CD14-positive monocyte (primary cell): ENCODE measurements at regions not wholly inside any gene's neighbourhood (a gene's known extent, or its start where the extent isn't known, plus 50 kb on each side); places are given as distances from the start of the nearest gene placed in this dataset.

Experiments used
- DNase-seq, 3 donors: peaks; one replicate each; pipeline ENCODE4 v3.0.0-alpha.2; 2011 to 2022
- H2AFZ ChIP-seq: 2 replicates; pipeline ENCODE4 v1.6.0; 2012; ENCODE audit warnings: mild to moderate bottlenecking, low read depth, low read length, inconsistent platforms; ENCODE audit not compliant: insufficient read depth, poor library complexity, severe bottlenecking
- H3K27ac ChIP-seq, 2 donors: 1 replicate in 1 of 2; 2 replicates in 1 of 2; pipeline ENCODE4 v1.5.1; 2012 to 2013; ENCODE audit warnings: low read length in 2 of 2, control low read depth in 1 of 2, inconsistent platforms in 1 of 2, low read depth in 1 of 2, mild to moderate bottlenecking in 1 of 2
- H3K27me3 ChIP-seq, 2 donors: one replicate each; pipeline versions ENCODE4 v1.6.0 to v1.6.1; 2011 to 2013; ENCODE audit warnings: low read length in 2 of 2; ENCODE audit not compliant: control insufficient read depth in 2 of 2, insufficient read depth in 2 of 2
- H3K36me3 ChIP-seq, 2 donors: replicated peaks in 1 of 2; 1 replicate in 1 of 2; 2 replicates in 1 of 2; pipeline versions ENCODE4 v1.5.1 to v1.6.1; 2012 to 2013; ENCODE audit warnings: low read length in 2 of 2, control low read depth in 1 of 2, inconsistent platforms in 1 of 2, mild to moderate bottlenecking in 1 of 2; ENCODE audit not compliant: insufficient read depth in 2 of 2, control insufficient read depth in 1 of 2
- H3K4me1 ChIP-seq, 2 donors: 1 replicate in 1 of 2; 2 replicates in 1 of 2; pipeline versions ENCODE4 v1.5.1 to v1.6.1; 2012 to 2013; ENCODE audit warnings: low read length in 2 of 2, control low read depth in 1 of 2, inconsistent platforms in 1 of 2, mild to moderate bottlenecking in 1 of 2, moderate library complexity in 1 of 2; ENCODE audit not compliant: insufficient read depth in 2 of 2, control insufficient read depth in 1 of 2
- H3K4me2 ChIP-seq: replicated peaks from 2 replicates; pipeline ENCODE3; 2012; ENCODE audit warnings: low read length, moderate library complexity, mild to moderate bottlenecking; ENCODE audit not compliant: poor library complexity, severe bottlenecking; ENCODE audit errors: extremely low read depth
- H3K4me3 ChIP-seq, 3 experiments: fragments of 200-600 bp in 1 of 3; sonication (generic) in 1 of 3; replicated peaks in 1 of 3; 1 replicate in 2 of 3; 2 replicates in 1 of 3; pipeline ENCODE4 v1.5.1; 2011 to 2013; ENCODE audit warnings: low read length in 3 of 3, mild to moderate bottlenecking in 3 of 3, control low read depth in 2 of 3, low read depth in 2 of 3, inconsistent platforms in 1 of 3, moderate library complexity in 1 of 3
- H3K79me2 ChIP-seq: 2 replicates; pipeline ENCODE4 v1.6.0; 2012; ENCODE audit warnings: mild to moderate bottlenecking, control low read depth, inconsistent platforms, low read length, moderate library complexity; ENCODE audit not compliant: insufficient read depth
- H3K9ac ChIP-seq: 2 replicates; pipeline ENCODE4 v1.6.0; 2017; ENCODE audit warnings: low read length, mild to moderate bottlenecking; ENCODE audit not compliant: insufficient read depth, poor library complexity, severe bottlenecking
- H3K9me3 ChIP-seq, 2 donors: replicated peaks in 1 of 2; 1 replicate in 1 of 2; 2 replicates in 1 of 2; pipeline versions ENCODE4 v1.5.1 to v1.6.1; 2012 to 2013; ENCODE audit warnings: low read length in 2 of 2, control low read depth in 1 of 2; ENCODE audit not compliant: control insufficient read depth in 1 of 2, insufficient read depth in 1 of 2
- H4K20me1 ChIP-seq: 2 replicates; pipeline ENCODE4 v1.6.0; 2012; ENCODE audit warnings: mild to moderate bottlenecking, low read length, control low read depth, moderate library complexity; ENCODE audit not compliant: insufficient read depth
- H3K27ac Mint-ChIP-seq, 7 donors: one replicate each; pipeline ENCODE4 v1.8.0; 2020; ENCODE audit warnings: mild to moderate bottlenecking in 7 of 7, mixed read lengths in 7 of 7, moderate library complexity in 6 of 7, inconsistent platforms in 2 of 7
- H3K27me3 Mint-ChIP-seq, 3 donors: one replicate each; pipeline ENCODE4 v1.8.0; 2021 to 2022; ENCODE audit warnings: low read depth in 3 of 3, mild to moderate bottlenecking in 3 of 3, mixed read lengths in 3 of 3, moderate library complexity in 3 of 3, inconsistent platforms in 1 of 3
- H3K36me3 Mint-ChIP-seq, 2 donors: one replicate each; pipeline ENCODE4 v1.8.0; 2020; ENCODE audit warnings: mixed read lengths in 2 of 2, inconsistent platforms in 1 of 2, mild to moderate bottlenecking in 1 of 2
- H3K4me1 Mint-ChIP-seq: one replicate; pipeline ENCODE4 v1.8.0; 2020; ENCODE audit warnings: mild to moderate bottlenecking, mixed read lengths
- H3K4me3 Mint-ChIP-seq, 2 donors: one replicate each; pipeline ENCODE4 v1.8.0; 2020; ENCODE audit warnings: mild to moderate bottlenecking in 2 of 2, mixed read lengths in 2 of 2, moderate library complexity in 1 of 2
- H3K9me3 Mint-ChIP-seq, 7 donors: one replicate each; pipeline ENCODE4 v1.8.0; 2020 to 2022; ENCODE audit warnings: mixed read lengths in 7 of 7, mild to moderate bottlenecking in 6 of 7, moderate library complexity in 6 of 7, inconsistent platforms in 2 of 7
- WGBS: methylation state at CpG from one replicate; pipeline ENCODE4 v1.1.5; 2013; ENCODE audit warnings: missing lambda C conversion rate; ENCODE audit not compliant: insufficient coverage; 5-methylcytosine and 5-hydroxymethylcytosine counted together
- intact Hi-C, 2 donors: fragments of 100-400 bp; cut with micrococcal nuclease; formaldehyde crosslinking; loops; one replicate each; pipeline versions ENCODE4 v1.15.0 to v1.15.1; 2023
- TF ChIP-seq, protein P1 (sequence below): fragments of 200-600 bp; IDR thresholded peaks from one replicate; pipeline ENCODE4 v1.8.0; 2022; ENCODE audit warnings: antibody characterized with exemption, mild to moderate bottlenecking

DNA sequence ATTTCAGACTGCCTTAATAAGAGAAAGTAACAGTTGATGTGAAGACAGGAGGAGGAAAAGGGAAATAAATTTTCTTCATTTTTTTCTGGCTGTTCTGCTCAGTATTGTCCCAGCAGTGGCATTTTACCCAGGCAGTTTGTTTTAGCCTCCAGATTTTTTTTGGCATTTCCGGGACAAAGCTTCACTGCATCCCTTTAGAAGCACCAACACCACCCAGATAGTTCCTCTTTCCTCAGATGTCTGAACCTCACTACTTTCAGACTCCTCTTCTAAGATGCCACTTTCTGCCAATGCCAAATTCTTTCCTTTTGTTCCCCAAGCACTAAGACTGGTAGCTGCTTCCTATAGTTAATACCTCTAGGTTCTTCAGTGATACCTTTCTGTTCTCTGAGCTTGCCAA lies 480.1 kb upstream of the SLC10A2 start:
- H3K4me3 ChIP-seq = no peak overlapping the region
- H3K27me3 ChIP-seq = no peaks in the 10 kb centered on the region
- DNase-seq = no peak
- Mint-ChIP-seq H3K9me3 (peaks cover 5 to 18% (median 8%) of the 10 kb centered on the region in 7 donors), H3K4me1 (no peaks in the 10 kb centered on the region), H3K36me3 (no peaks in the 10 kb centered on the region), H3K27me3 (no peaks in the 10 kb centered on the region), H3K4me3 (no peak overlapping the region), H3K27ac (no peak overlapping the region)
- no peak overlapping the region for H3K9ac ChIP-seq
- no peak overlapping the region for H3K4me2 ChIP-seq
- no peak overlapping the region for H3K27ac ChIP-seq
- H3K79me2 ChIP-seq = no peaks in the 10 kb centered on the region
- H3K4me1 ChIP-seq = no peaks in the 10 kb centered on the region
- peaks cover 8 to 17% of the 10 kb centered on the region in 2 donors for H3K9me3 ChIP-seq
- WGBS = 0% methylated on average over 1 of the region's 1 CpG
- intact Hi-C loops = no loop called here
- H2AFZ ChIP-seq = no peak overlapping the region
- no peaks in the 10 kb centered on the region for H3K36me3 ChIP-seq
- H4K20me1 ChIP-seq = no peaks in the 10 kb centered on the region
- TF ChIP-seq, protein P1, sequence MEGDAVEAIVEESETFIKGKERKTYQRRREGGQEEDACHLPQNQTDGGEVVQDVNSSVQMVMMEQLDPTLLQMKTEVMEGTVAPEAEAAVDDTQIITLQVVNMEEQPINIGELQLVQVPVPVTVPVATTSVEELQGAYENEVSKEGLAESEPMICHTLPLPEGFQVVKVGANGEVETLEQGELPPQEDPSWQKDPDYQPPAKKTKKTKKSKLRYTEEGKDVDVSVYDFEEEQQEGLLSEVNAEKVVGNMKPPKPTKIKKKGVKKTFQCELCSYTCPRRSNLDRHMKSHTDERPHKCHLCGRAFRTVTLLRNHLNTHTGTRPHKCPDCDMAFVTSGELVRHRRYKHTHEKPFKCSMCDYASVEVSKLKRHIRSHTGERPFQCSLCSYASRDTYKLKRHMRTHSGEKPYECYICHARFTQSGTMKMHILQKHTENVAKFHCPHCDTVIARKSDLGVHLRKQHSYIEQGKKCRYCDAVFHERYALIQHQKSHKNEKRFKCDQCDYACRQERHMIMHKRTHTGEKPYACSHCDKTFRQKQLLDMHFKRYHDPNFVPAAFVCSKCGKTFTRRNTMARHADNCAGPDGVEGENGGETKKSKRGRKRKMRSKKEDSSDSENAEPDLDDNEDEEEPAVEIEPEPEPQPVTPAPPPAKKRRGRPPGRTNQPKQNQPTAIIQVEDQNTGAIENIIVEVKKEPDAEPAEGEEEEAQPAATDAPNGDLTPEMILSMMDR = no peak

DNA sequence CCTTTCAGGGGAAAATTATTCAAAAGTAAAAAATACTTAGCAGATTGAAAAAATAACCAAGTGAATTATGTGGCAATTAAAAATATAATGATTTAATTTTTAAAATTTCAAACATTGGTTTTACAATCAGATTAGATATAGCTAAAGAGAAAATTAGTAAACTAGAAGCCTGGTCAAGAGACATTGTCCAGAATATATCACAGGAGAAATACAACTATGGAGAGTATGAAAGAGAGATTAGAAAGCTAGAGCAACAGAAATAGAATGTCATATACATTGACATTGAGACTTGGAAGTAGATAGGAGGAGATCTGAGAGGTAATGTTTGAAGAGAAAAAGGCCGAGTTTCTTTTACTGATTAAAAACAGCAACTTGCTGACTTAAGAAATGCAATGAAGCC lies 476.4 kb upstream of the SLC10A2 start:
- no peak for DNase-seq
- Histone ChIP-seq H3K79me2 (no peaks in the 10 kb centered on the region), H3K9ac (no peak overlapping the region), H3K27ac (no peak overlapping the region), H3K4me2 (no peak overlapping the region), H2AFZ (no peak overlapping the region), H3K4me3 (no peak overlapping the region), H3K4me1 (no peaks in the 10 kb centered on the region), H4K20me1 (no peaks in the 10 kb centered on the region), H3K36me3 (no peaks in the 10 kb centered on the region), H3K27me3 (no peaks in the 10 kb centered on the region), H3K9me3 (peaks cover 8 to 17% of the 10 kb centered on the region in 2 donors)
- no peak overlapping the region for H3K27ac Mint-ChIP-seq
- TF ChIP-seq, protein P1 = no peak
- no peaks in the 10 kb centered on the region for H3K27me3 Mint-ChIP-seq
- no peaks in the 10 kb centered on the region for H3K4me1 Mint-ChIP-seq
- peaks cover 4 to 15% (median 8%) of the 10 kb centered on the region in 7 donors for H3K9me3 Mint-ChIP-seq
- no peaks in the 10 kb centered on the region for H3K36me3 Mint-ChIP-seq
- H3K4me3 Mint-ChIP-seq = no peak overlapping the region
- no CpG with 5 or more reads among the region's 1 CpG for WGBS
- intact Hi-C loops = no loop called here
